Osteocyte (in vitro differentiated cells): ENCODE measurements at regions not wholly inside any gene's neighbourhood (a gene's known extent, or its start where the extent isn't known, plus 50 kb on each side); places are given as distances from the start of the nearest gene placed in this dataset.

Source experiments
- DNase-seq: peaks from one replicate; pipeline ENCODE4 v3.0.0; 2021; ENCODE audit warnings: mixed read lengths; ENCODE audit not compliant: unreplicated experiment; ENCODE audit errors: extremely low spot score
- H3K27ac Mint-ChIP-seq: one replicate; pipeline ENCODE4 v1.8.0; 2021; ENCODE audit warnings: mild to moderate bottlenecking, mixed read lengths; ENCODE audit not compliant: unreplicated experiment
- H3K27me3 Mint-ChIP-seq: one replicate; pipeline ENCODE4 v1.8.0; 2021; ENCODE audit warnings: mixed read lengths; ENCODE audit not compliant: unreplicated experiment
- H3K36me3 Mint-ChIP-seq: one replicate; pipeline ENCODE4 v1.8.0; 2021; ENCODE audit warnings: mixed read lengths; ENCODE audit not compliant: unreplicated experiment
- H3K4me1 Mint-ChIP-seq: one replicate; pipeline ENCODE4 v1.8.0; 2021; ENCODE audit warnings: mixed read lengths; ENCODE audit not compliant: unreplicated experiment
- H3K4me3 Mint-ChIP-seq: one replicate; pipeline ENCODE4 v1.8.0; 2021; ENCODE audit warnings: mild to moderate bottlenecking, moderate library complexity, mixed read lengths; ENCODE audit not compliant: unreplicated experiment
- H3K9me3 Mint-ChIP-seq: one replicate; pipeline ENCODE4 v1.8.0; 2021; ENCODE audit warnings: mixed read lengths; ENCODE audit not compliant: unreplicated experiment
- CTCF ChIP-seq: fragments of 200-600 bp; sonication (generic); IDR thresholded peaks from 2 replicates; pipeline ENCODE4 v1.5.0; 2021; ENCODE audit warnings: antibody characterized with exemption, mild to moderate bottlenecking, moderate library complexity

GRCh38 chr14:101048766-101049165, 145.2 kb upstream of the RTL1 start:
- DNase-seq = no peak
- no peak for TF ChIP-seq CTCF
- Mint-ChIP-seq H3K27me3 (peaks cover 3% of the 10 kb centered on the region), H3K4me3 (no peak overlapping the region), H3K4me1 (no peaks in the 10 kb centered on the region), H3K27ac (no peak overlapping the region), H3K9me3 (no peaks in the 10 kb centered on the region), H3K36me3 (no peaks in the 10 kb centered on the region)

GRCh38 chr14:101049511-101049910, 146.0 kb upstream of the RTL1 start:
- Mint-ChIP-seq H3K27me3 (peaks cover 3% of the 10 kb centered on the region), H3K9me3 (no peaks in the 10 kb centered on the region), H3K4me3 (no peak overlapping the region), H3K4me1 (no peaks in the 10 kb centered on the region), H3K36me3 (no peaks in the 10 kb centered on the region), H3K27ac (no peak overlapping the region)
- DNase-seq = no peak
- no peak for TF ChIP-seq CTCF

- no peak for DNase-seq
- H3K4me1 Mint-ChIP-seq = no peaks in the 10 kb centered on the region
- TF ChIP-seq CTCF = no peak
- H3K9me3 Mint-ChIP-seq = no peaks in the 10 kb centered on the region
- H3K27ac Mint-ChIP-seq = no peak overlapping the region
- no peak overlapping the region for H3K4me3 Mint-ChIP-seq
- peaks cover 3% of the 10 kb centered on the region for H3K27me3 Mint-ChIP-seq
- no peaks in the 10 kb centered on the region for H3K36me3 Mint-ChIP-seq
These were observed 146.4 kb upstream of the RTL1 start for GRCh38 chr14:101049942-101050341.

- no peak for TF ChIP-seq CTCF
- Mint-ChIP-seq H3K9me3 (no peaks in the 10 kb centered on the region), H3K4me1 (no peaks in the 10 kb centered on the region), H3K27me3 (peaks cover 3% of the 10 kb centered on the region), H3K27ac (no peak overlapping the region), H3K36me3 (no peaks in the 10 kb centered on the region), H3K4me3 (no peak overlapping the region)
- DNase-seq = no peak
These were observed 147.5 kb upstream of the RTL1 start for GRCh38 chr14:101050901-101051490.

DNA sequence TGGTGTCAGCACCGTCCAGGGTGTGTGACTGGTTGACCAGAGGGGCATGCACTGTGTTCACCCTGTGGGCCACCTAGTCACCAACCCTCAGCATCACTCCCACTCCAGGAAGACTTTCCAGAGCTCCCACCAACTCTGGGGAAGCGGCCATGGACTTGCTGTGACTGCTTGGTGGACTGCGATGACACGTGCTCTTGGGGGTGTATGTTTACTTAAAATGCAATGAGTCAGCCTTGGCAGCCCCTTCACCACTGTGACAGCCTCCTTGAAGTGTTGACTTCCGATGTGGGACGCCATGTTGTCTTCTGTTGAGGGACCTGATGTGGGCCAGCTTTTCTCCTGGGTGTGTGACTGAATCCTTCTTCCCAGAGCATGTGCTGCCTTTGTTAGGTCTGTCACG, 151.1 kb upstream of the RTL1 start:
- Mint-ChIP-seq H3K36me3 (no peaks in the 10 kb centered on the region), H3K27ac (no peak overlapping the region), H3K9me3 (peaks cover 14% of the 10 kb centered on the region), H3K4me3 (no peak overlapping the region), H3K27me3 (no peaks in the 10 kb centered on the region), H3K4me1 (peaks cover 7% of the 10 kb centered on the region)
- no peak for TF ChIP-seq CTCF
- DNase-seq = no peak
